SK-N-SH (cell line): ENCODE measurements at regions not wholly inside any gene's neighbourhood (a gene's known extent, or its start where the extent isn't known, plus 50 kb on each side); places are given as distances from the start of the nearest gene placed in this dataset.

Experiments
- CTCF ChIA-PET: fragments of 300-600, 350-600 bp; formaldehyde crosslinking; extraction: SDS; loops from one replicate; lab custom pipeline; 2021; lab: Yijun Ruan, JAX
- POLR2A ChIA-PET: fragments of 350-600 bp; sonication (Branson Sonifier 250); formaldehyde crosslinking; extraction: SDS; loops from one replicate; lab custom pipeline; 2020; ENCODE audit warnings: antibody characterized with exemption, inconsistent platforms; lab: Yijun Ruan, JAX
- DNase-seq: peaks from one replicate; pipeline ENCODE4 v3.0.0; 2012
- H2AFZ ChIP-seq: fragments of 200-600 bp; sonication (generic); 2 replicates; pipeline ENCODE4 v1.8.1; 2016; ENCODE audit warnings: antibody characterized with exemption, mild to moderate bottlenecking, low read depth
- H3F3A ChIP-seq: fragments of 200-600 bp; sonication (generic); replicated peaks from 2 replicates; pipeline ENCODE3; 2016; ENCODE audit warnings: antibody characterized with exemption, mild to moderate bottlenecking; ENCODE audit not compliant: insufficient read depth
- H3K27ac ChIP-seq, 2 experiments: fragments of 200-500 bp in 1 of 2; fragments of 200-600 bp in 1 of 2; sonication (Bioruptor generic) in 1 of 2; sonication (generic), shearing (Covaris generic) in 1 of 2; 2 replicates each; pipeline versions ENCODE4 v1.5.1 to v1.6.1; 2014 to 2016; ENCODE audit warnings: low read depth in 2 of 2, inconsistent platforms in 1 of 2, low read length in 1 of 2, mild to moderate bottlenecking in 1 of 2, mixed read lengths in 1 of 2
- H3K27me3 ChIP-seq: fragments of 200-600 bp; sonication (generic), shearing (Covaris generic); 2 replicates; pipeline ENCODE4 v1.6.1; 2016; ENCODE audit warnings: mixed run types; ENCODE audit not compliant: insufficient read depth
- H3K36me3 ChIP-seq, 2 experiments: fragments of 200-500 bp in 1 of 2; fragments of 200-600 bp in 1 of 2; sonication (Bioruptor generic) in 1 of 2; sonication (generic) in 1 of 2; replicated peaks in 1 of 2; 2 replicates each; pipeline versions ENCODE3 to v1.5.1; 2014 to 2016; ENCODE audit warnings: low read length in 1 of 2, mild to moderate bottlenecking in 1 of 2; ENCODE audit not compliant: insufficient read depth in 2 of 2, control insufficient read depth in 1 of 2
- H3K4me1 ChIP-seq, 2 experiments: fragments of 200-500 bp in 1 of 2; fragments of 200-600 bp in 1 of 2; sonication (Bioruptor generic) in 1 of 2; sonication (generic), shearing (Covaris generic) in 1 of 2; 2 replicates each; pipeline versions ENCODE4 v1.5.1 to v1.6.1; 2014 to 2016; ENCODE audit warnings: low read depth in 1 of 2, low read length in 1 of 2, mixed run types in 1 of 2; ENCODE audit not compliant: insufficient read depth in 2 of 2, control insufficient read depth in 1 of 2
- H3K4me2 ChIP-seq: fragments of 200-600 bp; sonication (generic), shearing (Covaris generic); 2 replicates; pipeline ENCODE4 v1.6.1; 2017; ENCODE audit warnings: mixed run types
- H3K4me3 ChIP-seq, 2 experiments: fragments of 200-500 bp in 1 of 2; fragments of 200-600 bp in 1 of 2; sonication (Bioruptor generic) in 1 of 2; sonication (generic), shearing (Covaris generic) in 1 of 2; 2 replicates each; pipeline versions ENCODE4 v1.5.1 to v1.8.1; 2014 to 2016; ENCODE audit warnings: low read depth in 2 of 2, inconsistent platforms in 1 of 2, low read length in 1 of 2, mild to moderate bottlenecking in 1 of 2, mixed read lengths in 1 of 2, moderate library complexity in 1 of 2
- H3K79me2 ChIP-seq: fragments of 200-600 bp; sonication (generic); 2 replicates; pipeline ENCODE4 v1.8.1; 2017; ENCODE audit warnings: mild to moderate bottlenecking; ENCODE audit not compliant: insufficient read depth
- H3K9ac ChIP-seq: fragments of 200-600 bp; sonication (generic); 2 replicates; pipeline ENCODE4 v1.6.1; 2017; ENCODE audit warnings: mixed run types
- H3K9me2 ChIP-seq: fragments of 200-600 bp; sonication (generic); 2 replicates; pipeline ENCODE4 v1.6.1; 2017; ENCODE audit warnings: mixed run types
- H3K9me3 ChIP-seq: fragments of 200-600 bp; sonication (generic); 2 replicates; pipeline ENCODE4 v1.6.1; 2017; ENCODE audit warnings: mixed run types, mild to moderate bottlenecking, moderate library complexity
- H4K20me1 ChIP-seq: fragments of 200-600 bp; sonication (generic); 2 replicates; pipeline ENCODE4 v1.6.1; 2017; ENCODE audit warnings: mild to moderate bottlenecking, mixed run types; ENCODE audit not compliant: insufficient read depth
- CHD2 ChIP-seq: fragments of 150-350 bp; IDR thresholded peaks from 2 replicates; pipeline ENCODE4 v1.6.1; 2018; ENCODE audit warnings: low read length; ENCODE audit not compliant: partially characterized antibody
- EP300 ChIP-seq, 2 experiments: IDR thresholded peaks; 2 replicates each; pipeline versions ENCODE4 v1.4.0 to v1.6.1; 2012; ENCODE audit warnings: borderline replicate concordance in 1 of 2, low read depth in 1 of 2, low read length in 1 of 2
- FOSL2 ChIP-seq: IDR thresholded peaks from 2 replicates; pipeline ENCODE4 v1.4.0; 2012; ENCODE audit warnings: low read depth, mild to moderate bottlenecking, moderate library complexity, borderline replicate concordance
- FOXJ3 ChIP-seq: sonication (generic); formaldehyde crosslinking; IDR thresholded peaks from 2 replicates; pipeline ENCODE4 v1.5.1; 2020; ENCODE audit warnings: mild to moderate bottlenecking, missing genetic modification reagents
- GABPA ChIP-seq: IDR thresholded peaks from 2 replicates; pipeline ENCODE4 v1.4.0; 2012; ENCODE audit warnings: low read depth, mild to moderate bottlenecking
- GATA2 ChIP-seq: sonication (generic); formaldehyde crosslinking; IDR thresholded peaks from 2 replicates; pipeline ENCODE4 v1.5.0; 2020; ENCODE audit warnings: mild to moderate bottlenecking, missing genetic modification reagents
- MAX ChIP-seq: IDR thresholded peaks from 2 replicates; pipeline ENCODE4 v1.4.0; 2012; ENCODE audit warnings: low read depth
- MEF2A ChIP-seq: IDR thresholded peaks from 2 replicates; pipeline ENCODE4 v1.4.0; 2012; ENCODE audit warnings: low read depth, borderline replicate concordance
- MXI1 ChIP-seq: IDR thresholded peaks from 2 replicates; pipeline ENCODE4 v1.6.1; 2012; ENCODE audit warnings: mild to moderate bottlenecking, low read depth, low read length, improper control_type of control experiment
- NRF1 ChIP-seq: IDR thresholded peaks from 2 replicates; pipeline ENCODE4 v1.6.1; 2012; ENCODE audit warnings: low read depth, mild to moderate bottlenecking, low read length
- POLR2AphosphoS5 ChIP-seq: IDR thresholded peaks from 2 replicates; pipeline ENCODE4 v1.6.1; 2012; ENCODE audit warnings: low read depth, low read length
- RAD21 ChIP-seq: IDR thresholded peaks from 2 replicates; pipeline ENCODE4 v1.6.1; 2012; ENCODE audit warnings: mild to moderate bottlenecking, low read length
- RXRA ChIP-seq: IDR thresholded peaks from 2 replicates; pipeline ENCODE4 v1.4.0; 2012; ENCODE audit warnings: low read depth, mild to moderate bottlenecking, borderline replicate concordance
- SIN3A ChIP-seq: IDR thresholded peaks from 2 replicates; pipeline ENCODE4 v1.6.1; 2012; ENCODE audit warnings: low read depth, mild to moderate bottlenecking, low read length, moderate library complexity, borderline replicate concordance
- TAF1 ChIP-seq: IDR thresholded peaks from 2 replicates; pipeline ENCODE4 v1.6.1; 2012; ENCODE audit warnings: low read depth, mild to moderate bottlenecking, low read length, moderate library complexity, borderline replicate concordance
- ZBTB33 ChIP-seq: IDR thresholded peaks from 2 replicates; pipeline ENCODE4 v1.4.0; 2012; ENCODE audit warnings: low read depth, borderline replicate concordance
- WGBS: methylation state at CpG from one replicate; pipeline ENCODE4 v1.1.6; 2017; ENCODE audit warnings: low lambda C conversion rate; 5-methylcytosine and 5-hydroxymethylcytosine counted together
- TF ChIP-seq, protein P1 (sequence below): IDR thresholded peaks from 2 replicates; pipeline ENCODE4 v1.6.1; 2012; ENCODE audit warnings: mild to moderate bottlenecking, low read depth, low read length, moderate library complexity
- TF ChIP-seq, protein P2 (sequence below): fragments of 200-600 bp; sonication (generic); IDR thresholded peaks from 2 replicates; pipeline ENCODE4 v1.6.1; 2017; ENCODE audit warnings: antibody characterized with exemption, mild to moderate bottlenecking, moderate library complexity

DNA sequence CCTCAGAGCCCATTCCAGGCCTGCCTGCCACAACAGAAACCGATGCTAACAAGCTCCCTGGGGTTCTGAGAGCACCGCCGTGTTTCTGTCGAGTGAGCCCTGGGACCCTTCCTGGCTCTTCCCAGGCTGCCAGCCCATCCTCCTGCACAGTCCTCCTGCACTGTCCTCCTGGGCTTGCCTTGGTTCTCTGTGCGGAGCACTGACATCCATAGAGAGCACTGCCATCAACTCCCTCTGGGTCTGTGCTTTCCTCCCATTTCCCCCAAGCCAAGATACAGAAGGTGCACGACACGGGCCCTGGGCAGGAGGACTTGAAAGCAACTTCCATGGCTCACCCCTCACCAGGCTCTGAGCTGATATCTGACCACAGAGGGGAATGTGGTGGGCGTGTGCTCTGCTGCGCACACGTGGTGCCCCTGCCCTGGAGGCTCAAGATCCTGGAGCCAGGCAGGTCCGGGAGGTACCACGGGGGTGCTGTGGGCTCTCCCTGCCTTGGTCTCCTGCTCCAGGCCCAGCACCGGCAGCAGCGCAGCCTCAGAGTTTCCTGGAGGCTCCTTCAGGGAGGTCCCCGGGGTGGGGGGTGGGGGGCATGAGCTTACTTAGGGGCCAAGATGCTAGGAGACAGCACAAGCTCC, 304.2 kb downstream of the BRD1 start:
- no peaks in the 10 kb centered on the region for H3F3A ChIP-seq
- H3K9me2 ChIP-seq: no peaks in the 10 kb centered on the region
- CTCF ChIA-PET: no interaction called here
- TF ChIP-seq FOSL2: no peak
- TF ChIP-seq POLR2AphosphoS5: no peak
- no peak for TF ChIP-seq RAD21
- TF ChIP-seq SIN3A: no peak
- TF ChIP-seq ZBTB33: no peak
- TF ChIP-seq NRF1: no peak
- TF ChIP-seq, protein P1, sequence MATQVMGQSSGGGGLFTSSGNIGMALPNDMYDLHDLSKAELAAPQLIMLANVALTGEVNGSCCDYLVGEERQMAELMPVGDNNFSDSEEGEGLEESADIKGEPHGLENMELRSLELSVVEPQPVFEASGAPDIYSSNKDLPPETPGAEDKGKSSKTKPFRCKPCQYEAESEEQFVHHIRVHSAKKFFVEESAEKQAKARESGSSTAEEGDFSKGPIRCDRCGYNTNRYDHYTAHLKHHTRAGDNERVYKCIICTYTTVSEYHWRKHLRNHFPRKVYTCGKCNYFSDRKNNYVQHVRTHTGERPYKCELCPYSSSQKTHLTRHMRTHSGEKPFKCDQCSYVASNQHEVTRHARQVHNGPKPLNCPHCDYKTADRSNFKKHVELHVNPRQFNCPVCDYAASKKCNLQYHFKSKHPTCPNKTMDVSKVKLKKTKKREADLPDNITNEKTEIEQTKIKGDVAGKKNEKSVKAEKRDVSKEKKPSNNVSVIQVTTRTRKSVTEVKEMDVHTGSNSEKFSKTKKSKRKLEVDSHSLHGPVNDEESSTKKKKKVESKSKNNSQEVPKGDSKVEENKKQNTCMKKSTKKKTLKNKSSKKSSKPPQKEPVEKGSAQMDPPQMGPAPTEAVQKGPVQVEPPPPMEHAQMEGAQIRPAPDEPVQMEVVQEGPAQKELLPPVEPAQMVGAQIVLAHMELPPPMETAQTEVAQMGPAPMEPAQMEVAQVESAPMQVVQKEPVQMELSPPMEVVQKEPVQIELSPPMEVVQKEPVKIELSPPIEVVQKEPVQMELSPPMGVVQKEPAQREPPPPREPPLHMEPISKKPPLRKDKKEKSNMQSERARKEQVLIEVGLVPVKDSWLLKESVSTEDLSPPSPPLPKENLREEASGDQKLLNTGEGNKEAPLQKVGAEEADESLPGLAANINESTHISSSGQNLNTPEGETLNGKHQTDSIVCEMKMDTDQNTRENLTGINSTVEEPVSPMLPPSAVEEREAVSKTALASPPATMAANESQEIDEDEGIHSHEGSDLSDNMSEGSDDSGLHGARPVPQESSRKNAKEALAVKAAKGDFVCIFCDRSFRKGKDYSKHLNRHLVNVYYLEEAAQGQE: no peak
- TF ChIP-seq RXRA: no peak
- TF ChIP-seq FOXJ3 (CRISPR knock-in tag): no peak
- TF ChIP-seq, protein P2, sequence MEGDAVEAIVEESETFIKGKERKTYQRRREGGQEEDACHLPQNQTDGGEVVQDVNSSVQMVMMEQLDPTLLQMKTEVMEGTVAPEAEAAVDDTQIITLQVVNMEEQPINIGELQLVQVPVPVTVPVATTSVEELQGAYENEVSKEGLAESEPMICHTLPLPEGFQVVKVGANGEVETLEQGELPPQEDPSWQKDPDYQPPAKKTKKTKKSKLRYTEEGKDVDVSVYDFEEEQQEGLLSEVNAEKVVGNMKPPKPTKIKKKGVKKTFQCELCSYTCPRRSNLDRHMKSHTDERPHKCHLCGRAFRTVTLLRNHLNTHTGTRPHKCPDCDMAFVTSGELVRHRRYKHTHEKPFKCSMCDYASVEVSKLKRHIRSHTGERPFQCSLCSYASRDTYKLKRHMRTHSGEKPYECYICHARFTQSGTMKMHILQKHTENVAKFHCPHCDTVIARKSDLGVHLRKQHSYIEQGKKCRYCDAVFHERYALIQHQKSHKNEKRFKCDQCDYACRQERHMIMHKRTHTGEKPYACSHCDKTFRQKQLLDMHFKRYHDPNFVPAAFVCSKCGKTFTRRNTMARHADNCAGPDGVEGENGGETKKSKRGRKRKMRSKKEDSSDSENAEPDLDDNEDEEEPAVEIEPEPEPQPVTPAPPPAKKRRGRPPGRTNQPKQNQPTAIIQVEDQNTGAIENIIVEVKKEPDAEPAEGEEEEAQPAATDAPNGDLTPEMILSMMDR: no peak
- TF ChIP-seq MEF2A: no peak
- no peak for TF ChIP-seq MAX
- TF ChIP-seq EP300 (IDR thresholded peaks at IDR 0.05; ENCODE audit: borderline replicate concordance in 1 of 2, low read depth in 1 of 2, low read length in 1 of 2): no peak
- no peak for TF ChIP-seq GABPA
- TF ChIP-seq MXI1: no peak
- no peak for TF ChIP-seq CHD2
- no peak for TF ChIP-seq GATA2 (CRISPR knock-in tag)
- no peak for TF ChIP-seq TAF1
- no peak overlapping the region for H2AFZ ChIP-seq
- H3K9ac ChIP-seq: no peak overlapping the region
- WGBS: 18% methylated on average over 7 of the region's 15 CpGs
- no peaks in the 10 kb centered on the region for H3K9me3 ChIP-seq
- no peak overlapping the region for H3K27ac ChIP-seq
- H3K27me3 ChIP-seq: no peaks in the 10 kb centered on the region
- H3K4me2 ChIP-seq: no peak overlapping the region
- no peaks in the 10 kb centered on the region for H3K4me1 ChIP-seq
- no peak overlapping the region for H3K4me3 ChIP-seq
- POLR2A ChIA-PET: no interaction called here
- H4K20me1 ChIP-seq: no peaks in the 10 kb centered on the region
- DNase-seq: no peak
- H3K79me2 ChIP-seq: no peaks in the 10 kb centered on the region
- no peaks in the 10 kb centered on the region for H3K36me3 ChIP-seq
